ENCODE measurements at regions not wholly inside any gene's neighbourhood (a gene's known extent, or its start where the extent isn't known, plus 50 kb on each side); places are given as distances from the start of the nearest gene placed in this dataset.

DNA sequence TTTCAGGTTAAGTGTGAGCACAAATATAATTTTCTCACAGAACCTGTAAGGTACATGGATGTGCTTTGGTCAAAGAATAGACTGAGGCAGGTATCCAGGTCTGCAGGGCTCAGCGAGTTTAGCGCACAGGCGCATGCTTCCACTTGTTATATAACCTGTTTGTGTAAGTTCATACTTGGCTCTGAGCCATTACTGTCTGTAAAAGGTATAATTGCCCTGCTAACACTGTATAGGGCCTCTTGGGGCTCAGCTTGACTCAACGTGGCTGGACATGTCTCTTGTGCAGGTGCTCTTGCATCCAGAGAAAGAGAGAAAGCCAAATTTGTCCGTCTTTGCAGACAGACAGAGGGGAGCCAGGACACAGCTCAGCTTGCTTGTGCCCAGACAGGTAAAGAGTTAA lies 759.6 kb downstream of the MTRR start:
- H3K4me1 ChIP-seq (ENCODE audit: control insufficient read depth in 1 of 2, insufficient read depth in 2 of 2, low read length in 2 of 2) = no peaks in the 10 kb centered on the region
- DNase-seq (ENCODE audit: low read depth, low spot score) (no peak), ATAC-seq (no peak)
- no TSS peak for BruUV-seq (replicated peaks)
- ChIA-PET RAD21 (ENCODE audit: low non-redundant PET in 1 of 2, low total read pairs in 2 of 2, uncharacterized antibody in 2 of 2, unreplicated experiment in 2 of 2) (no interaction called here), POLR2A (no interaction called here), CTCF (no interaction called here)
- no peaks in the 10 kb centered on the region for H4K20me1 ChIP-seq (ENCODE audit: insufficient read depth)
- intact Hi-C loops (cut with micrococcal nuclease) = no loop called here
- H3K9ac ChIP-seq (ENCODE audit: low read length) = no peak overlapping the region
- no peaks in the 10 kb centered on the region for H3K27me3 ChIP-seq (ENCODE audit: insufficient read depth, low read length)
- H3K79me2 ChIP-seq (ENCODE audit: insufficient read depth, low read length) = no peaks in the 10 kb centered on the region
- H3K9me3 ChIP-seq (ENCODE audit: control insufficient read depth in 1 of 2, insufficient read depth in 1 of 2, low read depth in 1 of 2, low read length in 2 of 2) = peaks cover 0 to 11% of the 10 kb centered on the region in 2 experiments; a peak in 2 of 4 replicates
- H3K4me3 ChIP-seq (replicated peaks in 1 of 2; ENCODE audit: low read depth in 1 of 2, low read length in 2 of 2) = no peak overlapping the region
- H3K4me2 ChIP-seq (ENCODE audit: low read length) = no peak overlapping the region
- H3K9me2 ChIP-seq (ENCODE audit: insufficient read depth) = no peaks in the 10 kb centered on the region
- H3K27ac ChIP-seq (ENCODE audit: low read depth, low read length) = no peak overlapping the region
- H2AFZ ChIP-seq (ENCODE audit: low read depth, low read length, poor library complexity, severe bottlenecking) = no peak overlapping the region
- TF ChIP-seq POLR2AphosphoS5 (IDR thresholded peaks at IDR 0.05; ENCODE audit: low read depth, low read length) = no peak
- TF ChIP-seq, protein P1, sequence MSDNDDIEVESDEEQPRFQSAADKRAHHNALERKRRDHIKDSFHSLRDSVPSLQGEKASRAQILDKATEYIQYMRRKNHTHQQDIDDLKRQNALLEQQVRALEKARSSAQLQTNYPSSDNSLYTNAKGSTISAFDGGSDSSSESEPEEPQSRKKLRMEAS (IDR thresholded peaks at IDR 0.05) = no peak
- no peak for TF ChIP-seq RAD21 (IDR thresholded peaks at IDR 0.05; ENCODE audit: low read depth)
- no peak for TF ChIP-seq ZFX (IDR thresholded peaks at IDR 0.05)
- H3K36me3 ChIP-seq (ENCODE audit: control insufficient read depth in 1 of 2, insufficient read depth in 2 of 2, low read length in 2 of 2) = no peaks in the 10 kb centered on the region

DNA sequence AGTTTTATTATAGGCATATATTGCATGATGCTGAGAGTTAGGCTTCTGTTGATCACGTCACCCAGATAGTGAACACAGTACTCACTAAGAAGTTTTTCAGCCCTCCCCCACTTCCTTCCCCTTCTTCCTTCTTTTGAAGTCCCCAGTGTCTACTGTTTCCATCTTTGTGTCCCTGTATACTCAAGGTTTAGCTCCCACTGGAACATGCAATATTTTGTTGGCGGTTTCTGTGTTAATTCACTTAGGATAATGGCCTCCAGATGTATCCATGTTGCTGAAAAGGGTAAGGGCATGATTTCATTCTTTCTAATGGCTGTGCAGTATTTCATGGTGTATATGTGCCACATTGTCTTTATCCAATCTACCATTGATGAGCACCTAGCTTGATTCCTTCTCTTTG lies 764.3 kb downstream of the MTRR start:
- Histone ChIP-seq H2AFZ (ENCODE audit: low read depth, low read length, poor library complexity, severe bottlenecking) (no peak overlapping the region), H3K36me3 (ENCODE audit: control insufficient read depth in 1 of 2, insufficient read depth in 2 of 2, low read length in 2 of 2) (no peaks in the 10 kb centered on the region), H3K4me1 (ENCODE audit: control insufficient read depth in 1 of 2, insufficient read depth in 2 of 2, low read length in 2 of 2) (no peaks in the 10 kb centered on the region), H3K79me2 (ENCODE audit: insufficient read depth, low read length) (no peaks in the 10 kb centered on the region), H4K20me1 (ENCODE audit: insufficient read depth) (no peaks in the 10 kb centered on the region), H3K9me2 (ENCODE audit: insufficient read depth) (no peaks in the 10 kb centered on the region), H3K27ac (ENCODE audit: low read depth, low read length) (no peak overlapping the region), H3K9me3 (ENCODE audit: control insufficient read depth in 1 of 2, insufficient read depth in 1 of 2, low read depth in 1 of 2, low read length in 2 of 2) (no peaks in the 10 kb centered on the region; a peak in 2 of 4 replicates), H3K4me3 (replicated peaks in 1 of 2; ENCODE audit: low read depth in 1 of 2, low read length in 2 of 2) (no peak overlapping the region), H3K4me2 (ENCODE audit: low read length) (no peak overlapping the region), H3K9ac (ENCODE audit: low read length) (no peak overlapping the region), H3K27me3 (ENCODE audit: insufficient read depth, low read length) (no peaks in the 10 kb centered on the region)
- ATAC-seq (no peak), DNase-seq (ENCODE audit: low read depth, low spot score) (no peak)
- POLR2A ChIA-PET = no interaction called here
- TF ChIP-seq, protein P1 (IDR thresholded peaks at IDR 0.05) = no peak
- TF ChIP-seq ELF1 (IDR thresholded peaks at IDR 0.05; ENCODE audit: borderline replicate concordance, low read depth) (no peak), YY1 (IDR thresholded peaks at IDR 0.05; ENCODE audit: extremely low read depth, insufficient replicate concordance, low read depth, low read length) (no peak), SIN3A (IDR thresholded peaks at IDR 0.05; ENCODE audit: low read depth) (no peak), EZH2phosphoT487 (IDR thresholded peaks at IDR 0.05; ENCODE audit: borderline replicate concordance) (no peak), POLR2AphosphoS5 (IDR thresholded peaks at IDR 0.05; ENCODE audit: low read depth, low read length) (no peak), TCF7L2 (IDR thresholded peaks at IDR 0.05; ENCODE audit: borderline replicate concordance, extremely low read depth, insufficient read depth, insufficient read length) (no peak), POLR2A (IDR thresholded peaks at IDR 0.05; ENCODE audit: borderline replicate concordance, extremely low read depth, insufficient read depth, insufficient read length) (no peak), FOSL1 (IDR thresholded peaks at IDR 0.05; ENCODE audit: low read depth) (no peak), SP1 (IDR thresholded peaks at IDR 0.05; ENCODE audit: low read depth) (no peak), ZNF274 (IDR thresholded peaks at IDR 0.05; ENCODE audit: low read depth, low read length) (no peak), ZFX (IDR thresholded peaks at IDR 0.05) (no peak), RAD21 (IDR thresholded peaks at IDR 0.05; ENCODE audit: low read depth) (no peak), EZH2 (IDR thresholded peaks at IDR 0.05) (no peak), CBX3 (IDR thresholded peaks at IDR 0.05; ENCODE audit: low read depth) (no peak)
- TF ChIP-seq, protein P2, sequence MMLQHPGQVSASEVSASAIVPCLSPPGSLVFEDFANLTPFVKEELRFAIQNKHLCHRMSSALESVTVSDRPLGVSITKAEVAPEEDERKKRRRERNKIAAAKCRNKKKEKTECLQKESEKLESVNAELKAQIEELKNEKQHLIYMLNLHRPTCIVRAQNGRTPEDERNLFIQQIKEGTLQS (IDR thresholded peaks at IDR 0.05) = no peak
- intact Hi-C loops (cut with micrococcal nuclease) = no loop called here
- CTCF ChIA-PET = no interaction called here
- RAD21 ChIA-PET (ENCODE audit: low non-redundant PET in 1 of 2, low total read pairs in 2 of 2, uncharacterized antibody in 2 of 2, unreplicated experiment in 2 of 2) = no interaction called here
- BruUV-seq (replicated peaks) = no TSS peak
